ENCODE measurements at regions not wholly inside any gene's neighbourhood (a gene's known extent, or its start where the extent isn't known, plus 50 kb on each side); places are given as distances from the start of the nearest gene placed in this dataset.

DNA sequence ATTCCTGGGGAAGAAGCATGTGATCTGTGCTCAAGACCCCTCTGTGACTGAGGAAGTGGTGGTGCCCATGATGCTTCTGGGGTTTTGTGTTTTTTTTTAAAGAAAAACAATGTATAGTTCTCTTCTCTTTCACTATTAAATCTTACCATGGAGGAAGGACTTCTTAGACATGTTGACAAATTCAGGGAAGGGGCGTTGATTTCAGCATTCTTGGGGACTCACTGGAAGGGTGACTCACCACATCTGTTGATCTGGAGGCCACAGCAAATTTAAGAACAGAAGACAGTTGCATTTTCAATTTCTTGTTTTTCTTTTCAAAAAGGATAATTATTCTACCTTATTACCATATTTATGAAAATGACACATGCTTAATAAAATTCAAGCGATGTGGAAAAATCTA, 152.9 kb upstream of the RTL1 start:
- TF ChIP-seq, protein P1, sequence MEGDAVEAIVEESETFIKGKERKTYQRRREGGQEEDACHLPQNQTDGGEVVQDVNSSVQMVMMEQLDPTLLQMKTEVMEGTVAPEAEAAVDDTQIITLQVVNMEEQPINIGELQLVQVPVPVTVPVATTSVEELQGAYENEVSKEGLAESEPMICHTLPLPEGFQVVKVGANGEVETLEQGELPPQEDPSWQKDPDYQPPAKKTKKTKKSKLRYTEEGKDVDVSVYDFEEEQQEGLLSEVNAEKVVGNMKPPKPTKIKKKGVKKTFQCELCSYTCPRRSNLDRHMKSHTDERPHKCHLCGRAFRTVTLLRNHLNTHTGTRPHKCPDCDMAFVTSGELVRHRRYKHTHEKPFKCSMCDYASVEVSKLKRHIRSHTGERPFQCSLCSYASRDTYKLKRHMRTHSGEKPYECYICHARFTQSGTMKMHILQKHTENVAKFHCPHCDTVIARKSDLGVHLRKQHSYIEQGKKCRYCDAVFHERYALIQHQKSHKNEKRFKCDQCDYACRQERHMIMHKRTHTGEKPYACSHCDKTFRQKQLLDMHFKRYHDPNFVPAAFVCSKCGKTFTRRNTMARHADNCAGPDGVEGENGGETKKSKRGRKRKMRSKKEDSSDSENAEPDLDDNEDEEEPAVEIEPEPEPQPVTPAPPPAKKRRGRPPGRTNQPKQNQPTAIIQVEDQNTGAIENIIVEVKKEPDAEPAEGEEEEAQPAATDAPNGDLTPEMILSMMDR (IDR thresholded peaks at IDR 0.05) = no peak
- no peak for TF ChIP-seq SIN3A (IDR thresholded peaks at IDR 0.05; ENCODE audit: borderline replicate concordance, insufficient read depth, low read depth, low read length)
- TF ChIP-seq, protein P2, sequence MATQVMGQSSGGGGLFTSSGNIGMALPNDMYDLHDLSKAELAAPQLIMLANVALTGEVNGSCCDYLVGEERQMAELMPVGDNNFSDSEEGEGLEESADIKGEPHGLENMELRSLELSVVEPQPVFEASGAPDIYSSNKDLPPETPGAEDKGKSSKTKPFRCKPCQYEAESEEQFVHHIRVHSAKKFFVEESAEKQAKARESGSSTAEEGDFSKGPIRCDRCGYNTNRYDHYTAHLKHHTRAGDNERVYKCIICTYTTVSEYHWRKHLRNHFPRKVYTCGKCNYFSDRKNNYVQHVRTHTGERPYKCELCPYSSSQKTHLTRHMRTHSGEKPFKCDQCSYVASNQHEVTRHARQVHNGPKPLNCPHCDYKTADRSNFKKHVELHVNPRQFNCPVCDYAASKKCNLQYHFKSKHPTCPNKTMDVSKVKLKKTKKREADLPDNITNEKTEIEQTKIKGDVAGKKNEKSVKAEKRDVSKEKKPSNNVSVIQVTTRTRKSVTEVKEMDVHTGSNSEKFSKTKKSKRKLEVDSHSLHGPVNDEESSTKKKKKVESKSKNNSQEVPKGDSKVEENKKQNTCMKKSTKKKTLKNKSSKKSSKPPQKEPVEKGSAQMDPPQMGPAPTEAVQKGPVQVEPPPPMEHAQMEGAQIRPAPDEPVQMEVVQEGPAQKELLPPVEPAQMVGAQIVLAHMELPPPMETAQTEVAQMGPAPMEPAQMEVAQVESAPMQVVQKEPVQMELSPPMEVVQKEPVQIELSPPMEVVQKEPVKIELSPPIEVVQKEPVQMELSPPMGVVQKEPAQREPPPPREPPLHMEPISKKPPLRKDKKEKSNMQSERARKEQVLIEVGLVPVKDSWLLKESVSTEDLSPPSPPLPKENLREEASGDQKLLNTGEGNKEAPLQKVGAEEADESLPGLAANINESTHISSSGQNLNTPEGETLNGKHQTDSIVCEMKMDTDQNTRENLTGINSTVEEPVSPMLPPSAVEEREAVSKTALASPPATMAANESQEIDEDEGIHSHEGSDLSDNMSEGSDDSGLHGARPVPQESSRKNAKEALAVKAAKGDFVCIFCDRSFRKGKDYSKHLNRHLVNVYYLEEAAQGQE (IDR thresholded peaks at IDR 0.05; ENCODE audit: insufficient read depth in 1 of 2, low read depth in 2 of 2, low read length in 1 of 2) = no peak

All from Panc1 (cell line).